ENCODE measurements at regions not wholly inside any gene's neighbourhood (a gene's known extent, or its start where the extent isn't known, plus 50 kb on each side); places are given as distances from the start of the nearest gene placed in this dataset.

GRCh38 chr22:47309946-47310345 lies 547.5 kb downstream of the TBC1D22A start:
- TF ChIP-seq GATA2 (IDR thresholded peaks at IDR 0.05; ENCODE audit: low read depth, low read length) = no peak
- no peak for TF ChIP-seq GATA3 (IDR thresholded peaks at IDR 0.05; ENCODE audit: low read depth, low read length)
